Mucosa of descending colon (tissue), 3 donors: ENCODE measurements at regions not wholly inside any gene's neighbourhood (a gene's known extent, or its start where the extent isn't known, plus 50 kb on each side); places are given as distances from the start of the nearest gene placed in this dataset.

Experiments used
- ATAC-seq: fragments of 200-7000 bp; cut with Tn5 transposase; one replicate; pipeline ENCODE4 v1.9.1; 2020; ENCODE audit warnings: mild to moderate bottlenecking, moderate library complexity
- DNase-seq, 3 donors: peaks; one replicate each; pipeline ENCODE4 v3.0.0-alpha.2; 2020
- H3K36me3 ChIP-seq: fragments of 200-600 bp; one replicate; pipeline ENCODE4 v1.8.0; 2021; ENCODE audit warnings: low read depth, mild to moderate bottlenecking
- H3K4me1 ChIP-seq: fragments of 200-600 bp; one replicate; pipeline ENCODE4 v1.8.0; 2021; ENCODE audit warnings: low read depth, mild to moderate bottlenecking
- H3K4me3 ChIP-seq: fragments of 200-600 bp; one replicate; pipeline ENCODE4 v1.8.0; 2021; ENCODE audit warnings: mild to moderate bottlenecking
- H3K9me3 ChIP-seq: fragments of 200-600 bp; one replicate; pipeline ENCODE4 v1.8.0; 2021; ENCODE audit warnings: mild to moderate bottlenecking
- CTCF ChIP-seq: fragments of 200-600 bp; IDR thresholded peaks from one replicate; pipeline ENCODE4 v1.8.0; 2022; ENCODE audit warnings: antibody characterized with exemption, mild to moderate bottlenecking
- intact Hi-C, 2 donors: fragments of 100-400 bp; cut with DNase I in 1 of 2; cut with micrococcal nuclease in 1 of 2; formaldehyde crosslinking; loops; one replicate each; pipeline versions ENCODE4 v1.11.0 to v1.11.1; 2022; cut with DNase I, micrococcal nuclease
- donor health status: DM: no; HTN: no; CAD: no; lungs with moderate emphysema.
- donor health status: DM: no; HTN: no; CAD: no.
- donor health status: DM: no; HTN: yes; CAD: no.

GRCh38 chr13:58666331-58666730 is 1034.8 kb downstream of the PCDH17 start:
- ATAC-seq = no peak
- TF ChIP-seq CTCF = no peak
- no peak overlapping the region for H3K4me3 ChIP-seq
- no peaks in the 10 kb centered on the region for H3K4me1 ChIP-seq
- intact Hi-C loops = no loop called here
- no peaks in the 10 kb centered on the region for H3K36me3 ChIP-seq
- peaks cover 20% of the 10 kb centered on the region for H3K9me3 ChIP-seq
- no peak for DNase-seq

- intact Hi-C loops = no loop called here
- Histone ChIP-seq H3K4me1 (no peaks in the 10 kb centered on the region), H3K4me3 (no peak overlapping the region), H3K36me3 (no peaks in the 10 kb centered on the region), H3K9me3 (peaks cover 16% of the 10 kb centered on the region)
- TF ChIP-seq CTCF = no peak
- no peak for DNase-seq
- no peak for ATAC-seq
These were observed 1035.6 kb downstream of the PCDH17 start for GRCh38 chr13:58667096-58667495.

- DNase-seq = no peak
- Histone ChIP-seq H3K36me3 (no peaks in the 10 kb centered on the region), H3K9me3 (peaks cover 32% of the 10 kb centered on the region), H3K4me1 (no peaks in the 10 kb centered on the region), H3K4me3 (no peak overlapping the region)
- TF ChIP-seq CTCF = no peak
- intact Hi-C loops = no loop called here
- no peak for ATAC-seq
These were observed 1048.6 kb downstream of the PCDH17 start for GRCh38 chr13:58680115-58680514.

- Histone ChIP-seq H3K36me3 (no peaks in the 10 kb centered on the region), H3K4me1 (no peaks in the 10 kb centered on the region), H3K4me3 (no peak overlapping the region), H3K9me3 (peaks cover 50% of the 10 kb centered on the region)
- ATAC-seq = no peak
- no peak for TF ChIP-seq CTCF
- intact Hi-C loops = no loop called here
- no peak for DNase-seq
These were observed 1051.1 kb downstream of the PCDH17 start for GRCh38 chr13:58682616-58683015.

- no peaks in the 10 kb centered on the region for H3K36me3 ChIP-seq
- intact Hi-C loops = no loop called here
- H3K4me1 ChIP-seq = no peaks in the 10 kb centered on the region
- no peak for DNase-seq
- H3K9me3 ChIP-seq = peaks cover 49% of the 10 kb centered on the region
- TF ChIP-seq CTCF = no peak
- no peak for ATAC-seq
- no peak overlapping the region for H3K4me3 ChIP-seq
These were observed 1055.6 kb downstream of the PCDH17 start for GRCh38 chr13:58687148-58687547.

GRCh38 chr13:58698531-58698930 is 1067.0 kb downstream of the PCDH17 start:
- intact Hi-C loops = no loop called here
- Histone ChIP-seq H3K4me3 (no peak overlapping the region), H3K4me1 (no peaks in the 10 kb centered on the region), H3K9me3 (peaks cover 12% of the 10 kb centered on the region), H3K36me3 (no peaks in the 10 kb centered on the region)
- TF ChIP-seq CTCF = no peak
- DNase-seq = no peak
- ATAC-seq = no peak
